ENCODE measurements at regions not wholly inside any gene's neighbourhood (a gene's known extent, or its start where the extent isn't known, plus 50 kb on each side); places are given as distances from the start of the nearest gene placed in this dataset.

GRCh38 chr11:119974467-119974866, 163.4 kb downstream of the TRIM29 start:
- Histone ChIP-seq H3K27ac (ENCODE audit: extremely low read length, insufficient read depth, low read length) (no peak overlapping the region), H3K4me2 (ENCODE audit: low read depth, low read length) (no peak overlapping the region), H2AFZ (ENCODE audit: low read length) (no peak overlapping the region), H3K36me3 (replicated peaks in 1 of 2; ENCODE audit: control insufficient read depth in 1 of 2, insufficient read depth in 2 of 2, low read length in 2 of 2) (no peaks in the 10 kb centered on the region), H3K9me3 (ENCODE audit: low read length) (no peaks in the 10 kb centered on the region), H3K9ac (ENCODE audit: insufficient read depth, low read depth, low read length) (no peak overlapping the region), H3K27me3 (ENCODE audit: control insufficient read depth in 1 of 2, insufficient read depth in 2 of 2, low read length in 2 of 2) (peaks cover 8 to 37% of the 10 kb centered on the region in 2 experiments; a peak in 3 of 5 replicates), H3K79me2 (ENCODE audit: insufficient read depth, low read length) (no peaks in the 10 kb centered on the region), H3K4me1 (ENCODE audit: insufficient read depth, low read length) (no peaks in the 10 kb centered on the region), H3K4me3 (replicated peaks in 1 of 3; ENCODE audit: insufficient read depth in 1 of 3, low read depth in 2 of 3, low read length in 3 of 3) (no peak overlapping the region), H4K20me1 (ENCODE audit: insufficient read depth, low read length) (no peaks in the 10 kb centered on the region)
- POLR2A ChIA-PET, result no interaction called here
- in situ Hi-C loops (cut with HindIII; ENCODE audit: extremely low pct_ligation_motif_present, low pct_unique_long_range_greater_than_20kb), result no loop called here
- CTCF ChIA-PET (ENCODE audit: low intra/inter-chr PET ratio, low total read pairs), result no interaction called here
- WGBS (ENCODE audit: low lambda C conversion rate), result 4% methylated on average over 3 of the region's 4 CpGs
- ATAC-seq, result no peak
- TF ChIP-seq ATM (IDR thresholded peaks at IDR 0.05; ENCODE audit: borderline replicate concordance), result no peak
- TF ChIP-seq MEIS1 (CRISPR knock-in tag; IDR thresholded peaks at IDR 0.05; ENCODE audit: borderline replicate concordance), result no peak
- no peak for TF ChIP-seq POGZ (CRISPR knock-in tag; IDR thresholded peaks at IDR 0.05)
- TF ChIP-seq DZIP1 (CRISPR knock-in tag; IDR thresholded peaks at IDR 0.05), result no peak
- no peak for TF ChIP-seq ZNF709 (CRISPR knock-in tag; IDR thresholded peaks at IDR 0.05)
- TF ChIP-seq KLF15 (CRISPR knock-in tag; IDR thresholded peaks at IDR 0.05; ENCODE audit: borderline replicate concordance), result no peak
- no peak for TF ChIP-seq ETV6 (CRISPR knock-in tag; conservative IDR thresholded peaks at IDR 0.05)
- no peak for TF ChIP-seq PLSCR1 (CRISPR knock-in tag; IDR thresholded peaks at IDR 0.05; ENCODE audit: borderline replicate concordance)
- TF ChIP-seq SMAD1 (CRISPR knock-in tag; IDR thresholded peaks at IDR 0.05; ENCODE audit: borderline replicate concordance, low read depth), result no peak
- no peak for TF ChIP-seq TAF15 (IDR thresholded peaks at IDR 0.05; ENCODE audit: low read depth, low read length, poor library complexity, severe bottlenecking)
- no peak for TF ChIP-seq ZNF552 (CRISPR knock-in tag; IDR thresholded peaks at IDR 0.05; ENCODE audit: borderline replicate concordance)
- FAIRE-seq, result no peak
- DNase-seq (ENCODE audit: low spot score), result no peak
- intact Hi-C loops (cut with micrococcal nuclease; ENCODE audit: unreplicated experiment), result no loop called here
- BruUV-seq (replicated peaks), result no TSS peak

Measured in HepG2 (cell line).